ENCODE measurements at regions not wholly inside any gene's neighbourhood (a gene's known extent, or its start where the extent isn't known, plus 50 kb on each side); places are given as distances from the start of the nearest gene placed in this dataset.

- Mint-ChIP-seq H3K36me3 (ENCODE audit: low read depth) (no peaks in the 10 kb centered on the region), H3K27me3 (peaks cover 59% of the 10 kb centered on the region), H3K9me3 (no peaks in the 10 kb centered on the region), H3K27ac (no peak overlapping the region), H3K4me3 (peak overlapping the region; percentile 39), H3K4me1 (peaks cover 21% of the 10 kb centered on the region)
- ATAC-seq (ENCODE audit: low read depth), result no peak
- no peak for TF ChIP-seq CTCF (IDR thresholded peaks at IDR 0.05)
- ChIA-PET POLR2A (no interaction called here), CTCF (no interaction called here)
- intact Hi-C loops (cut with micrococcal nuclease), result no loop called here
- DNase-seq, result no peak
Observed at GRCh38 chr18:46334868-46335281, 230.7 kb downstream of the HAUS1 start.

GRCh38 chr18:46335534-46336101 is 231.4 kb downstream of the HAUS1 start:
- ChIA-PET POLR2A (no interaction called here), CTCF (no interaction called here)
- no peak overlapping the region for H3K27ac Mint-ChIP-seq
- ATAC-seq (ENCODE audit: low read depth) (no peak), DNase-seq (no peak)
- peak overlapping the region; percentile 64 for H3K4me3 Mint-ChIP-seq
- peaks cover 56% of the 10 kb centered on the region for H3K27me3 Mint-ChIP-seq
- no peaks in the 10 kb centered on the region for H3K9me3 Mint-ChIP-seq
- intact Hi-C loops (cut with micrococcal nuclease), result no loop called here
- H3K4me1 Mint-ChIP-seq, result peaks cover 21% of the 10 kb centered on the region
- no peaks in the 10 kb centered on the region for H3K36me3 Mint-ChIP-seq (ENCODE audit: low read depth)
- no peak for TF ChIP-seq CTCF (IDR thresholded peaks at IDR 0.05)

DNA sequence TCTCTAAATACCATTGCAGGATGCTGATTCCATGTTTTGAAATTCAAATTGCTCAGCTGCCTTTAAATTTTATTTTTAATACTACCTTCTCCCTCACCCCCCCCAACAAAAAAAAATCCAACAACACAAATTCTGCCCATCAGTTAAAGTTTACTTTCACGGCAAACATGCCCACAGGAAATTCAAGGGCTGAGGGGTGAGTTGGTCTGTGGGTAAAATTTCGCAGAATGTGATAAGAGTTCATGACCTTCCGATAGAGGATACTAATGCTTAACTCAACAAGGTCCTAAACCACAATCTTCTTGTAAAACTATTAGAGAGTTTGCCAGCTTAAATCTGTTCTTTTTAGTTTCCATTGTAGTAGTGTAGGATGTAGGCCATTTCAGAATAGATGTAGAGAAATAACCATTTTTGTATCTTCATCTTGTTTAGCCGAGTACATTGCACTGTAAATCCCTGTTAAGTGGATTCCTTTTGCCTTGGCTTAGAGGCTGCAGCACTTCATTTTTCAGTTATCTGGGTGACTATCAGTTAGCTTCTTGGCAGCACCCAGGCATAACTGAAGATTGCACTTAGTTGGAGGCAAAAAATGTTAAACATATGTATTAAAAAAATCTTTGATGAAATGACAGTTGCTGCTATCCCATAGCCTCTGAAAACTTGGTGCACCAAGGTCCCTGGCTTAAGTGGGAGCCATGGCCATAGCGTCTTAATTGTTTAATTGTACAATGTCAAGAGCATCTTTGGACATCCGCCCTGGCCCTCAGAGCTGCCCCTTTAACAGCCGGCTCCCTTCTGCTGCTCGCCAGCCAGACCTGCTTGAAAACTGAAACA is 232.3 kb downstream of the HAUS1 start:
- POLR2A ChIA-PET, result no interaction called here
- no peak overlapping the region for H3K4me3 Mint-ChIP-seq

DNA sequence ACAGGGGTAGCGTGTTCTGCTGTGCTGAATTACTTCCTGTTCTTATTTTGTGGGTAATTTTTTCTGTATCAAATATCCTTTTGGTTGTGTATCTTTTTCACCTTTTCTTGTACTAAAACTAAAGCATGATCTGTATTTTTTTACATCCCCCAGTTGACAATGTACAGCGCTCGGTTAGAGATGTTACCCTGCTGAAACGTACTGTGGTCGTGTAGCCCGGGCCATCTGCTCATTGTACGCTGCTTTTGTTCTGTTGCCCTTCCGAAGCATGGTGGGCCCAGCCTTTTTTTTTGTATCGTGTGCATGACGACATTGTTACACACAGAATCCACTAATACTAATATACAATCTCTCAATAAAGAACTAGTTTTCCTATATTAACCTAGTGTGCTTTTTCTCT is 233.1 kb downstream of the HAUS1 start:
- Mint-ChIP-seq H3K27ac (no peak overlapping the region), H3K9me3 (no peaks in the 10 kb centered on the region), H3K4me3 (no peak overlapping the region), H3K27me3 (peaks cover 53% of the 10 kb centered on the region), H3K36me3 (ENCODE audit: low read depth) (no peaks in the 10 kb centered on the region), H3K4me1 (peaks cover 21% of the 10 kb centered on the region)
- intact Hi-C loops (cut with micrococcal nuclease), result no loop called here
- POLR2A ChIA-PET, result no interaction called here
- ATAC-seq (ENCODE audit: low read depth) (no peak), DNase-seq (no peak)
- TF ChIP-seq CTCF (IDR thresholded peaks at IDR 0.05), result no peak
- CTCF ChIA-PET, result no interaction called here

More for the DNA sequence above, 232.3 kb downstream of the HAUS1 start:
- DNase-seq, result no peak
- no peak for ATAC-seq (ENCODE audit: low read depth)
- Mint-ChIP-seq H3K9me3 (no peaks in the 10 kb centered on the region), H3K36me3 (ENCODE audit: low read depth) (no peaks in the 10 kb centered on the region), H3K27ac (no peak overlapping the region), H3K27me3 (peaks cover 53% of the 10 kb centered on the region), H3K4me1 (peaks cover 21% of the 10 kb centered on the region)
- CTCF ChIA-PET, result no interaction called here
- no peak for TF ChIP-seq CTCF (IDR thresholded peaks at IDR 0.05)
- intact Hi-C loops (cut with micrococcal nuclease), result no loop called here

GRCh38 chr18:46338205-46338604 is 234.0 kb downstream of the HAUS1 start:
- ChIA-PET POLR2A (no interaction called here), CTCF (no interaction called here)
- H3K9me3 Mint-ChIP-seq, result no peaks in the 10 kb centered on the region
- peaks cover 50% of the 10 kb centered on the region for H3K27me3 Mint-ChIP-seq
- no peak for TF ChIP-seq CTCF (IDR thresholded peaks at IDR 0.05)
- intact Hi-C loops (cut with micrococcal nuclease), result no loop called here
- no peaks in the 10 kb centered on the region for H3K36me3 Mint-ChIP-seq (ENCODE audit: low read depth)
- H3K4me3 Mint-ChIP-seq, result no peak overlapping the region
- DNase-seq (no peak), ATAC-seq (ENCODE audit: low read depth) (no peak)
- H3K4me1 Mint-ChIP-seq, result peaks cover 19% of the 10 kb centered on the region
- H3K27ac Mint-ChIP-seq, result no peak overlapping the region

Data from activated B cell treated with CpG ODN at 0.5 μM for 24 hours (primary cell).